ENCODE measurements at regions not wholly inside any gene's neighbourhood (a gene's known extent, or its start where the extent isn't known, plus 50 kb on each side); places are given as distances from the start of the nearest gene placed in this dataset.

GRCh38 chr4:156672492-156673305 is 298.9 kb downstream of the PDGFC start:
- TF ChIP-seq EP300 (IDR thresholded peaks at IDR 0.05; ENCODE audit: borderline replicate concordance) (no peak), YY1 (IDR thresholded peaks at IDR 0.05; ENCODE audit: low read depth) (no peak), REST (IDR thresholded peaks at IDR 0.05; ENCODE audit: low read depth) (no peak), TCF12 (IDR thresholded peaks at IDR 0.05; ENCODE audit: low read depth) (no peak), CEBPB (IDR thresholded peaks at IDR 0.05) (no peak), MAX (IDR thresholded peaks at IDR 0.05) (no peak), TEAD4 (IDR thresholded peaks at IDR 0.05) (no peak), RAD21 (IDR thresholded peaks at IDR 0.05; ENCODE audit: low read depth) (no peak), EGR1 (IDR thresholded peaks at IDR 0.05) (no peak), TAF1 (IDR thresholded peaks at IDR 0.05; ENCODE audit: low read depth) (no peak), NFIC (IDR thresholded peaks at IDR 0.05) (no peak), USF1 (IDR thresholded peaks at IDR 0.05) (no peak)

All from Ishikawa (cell line).